Kidney epithelial cell (primary cell): ENCODE measurements at regions not wholly inside any gene's neighbourhood (a gene's known extent, or its start where the extent isn't known, plus 50 kb on each side); places are given as distances from the start of the nearest gene placed in this dataset.

Experiments
- DNase-seq: peaks from one replicate; pipeline ENCODE4 v3.0.0-alpha.2; 2010; ENCODE audit warnings: low read depth
- H3K27me3 ChIP-seq: 2 replicates; pipeline ENCODE4 v1.6.0; 2011; ENCODE audit warnings: low read length; ENCODE audit not compliant: control insufficient read depth, insufficient read depth
- H3K36me3 ChIP-seq: 2 replicates; pipeline ENCODE4 v1.5.1; 2011; ENCODE audit warnings: low read length; ENCODE audit not compliant: control insufficient read depth, insufficient read depth
- H3K4me3 ChIP-seq: 2 replicates; pipeline ENCODE4 v1.5.1; 2011; ENCODE audit warnings: low read depth, mild to moderate bottlenecking, control low read depth, low read length
- CTCF ChIP-seq: IDR thresholded peaks from 2 replicates; pipeline ENCODE4 v1.5.1; 2011; ENCODE audit warnings: mild to moderate bottlenecking, moderate library complexity, low read length, control low read depth, inconsistent platforms; ENCODE audit not compliant: insufficient read depth, poor library complexity, severe bottlenecking

GRCh38 chr2:147639386-147639785 is 205.4 kb upstream of the ACVR2A start:
- Histone ChIP-seq H3K27me3 (no peaks in the 10 kb centered on the region), H3K4me3 (no peak overlapping the region), H3K36me3 (no peaks in the 10 kb centered on the region)
- DNase-seq, result no peak
- TF ChIP-seq CTCF, result no peak

GRCh38 chr2:147636886-147637285 is 207.9 kb upstream of the ACVR2A start:
- DNase-seq, result no peak
- Histone ChIP-seq H3K4me3 (no peak overlapping the region), H3K36me3 (no peaks in the 10 kb centered on the region), H3K27me3 (no peaks in the 10 kb centered on the region)
- TF ChIP-seq CTCF, result no peak

GRCh38 chr2:147636238-147636882 is 208.5 kb upstream of the ACVR2A start:
- Histone ChIP-seq H3K36me3 (no peaks in the 10 kb centered on the region), H3K27me3 (no peaks in the 10 kb centered on the region), H3K4me3 (no peak overlapping the region)
- DNase-seq, result no peak
- no peak for TF ChIP-seq CTCF

GRCh38 chr2:147634826-147635225 is 210.0 kb upstream of the ACVR2A start:
- Histone ChIP-seq H3K36me3 (no peaks in the 10 kb centered on the region), H3K4me3 (no peak overlapping the region), H3K27me3 (no peaks in the 10 kb centered on the region)
- DNase-seq, result no peak
- no peak for TF ChIP-seq CTCF

GRCh38 chr2:147632198-147632597 is 212.6 kb upstream of the ACVR2A start:
- no peak for DNase-seq
- no peak for TF ChIP-seq CTCF
- Histone ChIP-seq H3K36me3 (no peaks in the 10 kb centered on the region), H3K4me3 (no peak overlapping the region), H3K27me3 (no peaks in the 10 kb centered on the region)

- H3K27me3 ChIP-seq, result no peaks in the 10 kb centered on the region
- no peak overlapping the region for H3K4me3 ChIP-seq
- no peak for TF ChIP-seq CTCF
- no peaks in the 10 kb centered on the region for H3K36me3 ChIP-seq
- DNase-seq, result no peak
Observed at GRCh38 chr2:147631294-147631693, 213.5 kb upstream of the ACVR2A start.
